Mesenchymal stem cell (in vitro differentiated cells and primary cell): ENCODE measurements at regions not wholly inside any gene's neighbourhood (a gene's known extent, or its start where the extent isn't known, plus 50 kb on each side); places are given as distances from the start of the nearest gene placed in this dataset.

Experiments used
- DNase-seq: peaks from one replicate; pipeline ENCODE4 v3.0.0-alpha.2; 2013
- H2AFZ ChIP-seq: one replicate; pipeline ENCODE4 v1.6.1; 2013; ENCODE audit warnings: low read depth, mild to moderate bottlenecking, control low read depth, inconsistent platforms, low read length, moderate library complexity
- H2AK5ac ChIP-seq: 2 replicates; pipeline ENCODE4 v1.6.1; 2013; ENCODE audit warnings: low read length, moderate library complexity, mild to moderate bottlenecking, inconsistent platforms; ENCODE audit not compliant: severe bottlenecking
- H2BK120ac ChIP-seq: one replicate; pipeline ENCODE4 v1.6.1; 2013; ENCODE audit warnings: low read depth, mild to moderate bottlenecking, inconsistent platforms, low read length, moderate library complexity
- H2BK12ac ChIP-seq, 2 experiments: one replicate each; pipeline ENCODE4 v1.6.1; 2013; ENCODE audit warnings: inconsistent platforms in 2 of 2, low read length in 2 of 2, mild to moderate bottlenecking in 2 of 2, moderate library complexity in 2 of 2, control low read depth in 1 of 2
- H2BK15ac ChIP-seq: one replicate; pipeline ENCODE4 v1.6.1; 2013; ENCODE audit warnings: mild to moderate bottlenecking, low read depth, inconsistent platforms; ENCODE audit not compliant: poor library complexity, severe bottlenecking
- H2BK5ac ChIP-seq: 2 replicates; pipeline ENCODE4 v1.6.1; 2013; ENCODE audit warnings: low read depth, mild to moderate bottlenecking, low read length, control low read depth, inconsistent platforms; ENCODE audit not compliant: poor library complexity, severe bottlenecking
- H3K14ac ChIP-seq, 2 experiments: one replicate each; pipeline ENCODE4 v1.6.1; 2013; ENCODE audit warnings: inconsistent platforms in 2 of 2, low read length in 2 of 2, control low read depth in 1 of 2, mild to moderate bottlenecking in 1 of 2, moderate library complexity in 1 of 2
- H3K18ac ChIP-seq, 2 experiments: one replicate each; pipeline ENCODE4 v1.6.1; 2013; ENCODE audit warnings: inconsistent platforms in 2 of 2, low read length in 2 of 2, control low read depth in 1 of 2, low read depth in 1 of 2, mild to moderate bottlenecking in 1 of 2
- H3K23ac ChIP-seq, 2 experiments: one replicate each; pipeline ENCODE4 v1.6.1; 2013; ENCODE audit warnings: inconsistent platforms in 2 of 2, low read length in 2 of 2, mild to moderate bottlenecking in 2 of 2, moderate library complexity in 2 of 2, control low read depth in 1 of 2
- H3K27ac ChIP-seq: 2 replicates; pipeline ENCODE4 v1.5.1; 2013; ENCODE audit warnings: mild to moderate bottlenecking, moderate library complexity, low read length, control low read depth, inconsistent platforms; ENCODE audit not compliant: poor library complexity, severe bottlenecking
- H3K27me3 ChIP-seq, 2 experiments: 2 replicates each; pipeline versions ENCODE4 v1.6.1 to v1.7.0; 2013; ENCODE audit warnings: low read length in 2 of 2, mild to moderate bottlenecking in 2 of 2, moderate library complexity in 2 of 2, control low read depth in 1 of 2, inconsistent platforms in 1 of 2; ENCODE audit not compliant: control insufficient read depth in 1 of 2, insufficient read depth in 1 of 2
- H3K36me3 ChIP-seq, 2 experiments: 2 replicates each; pipeline versions ENCODE4 v1.6.1 to v1.7.0; 2013; ENCODE audit warnings: low read length in 2 of 2, control low read depth in 1 of 2, inconsistent platforms in 1 of 2, low read depth in 1 of 2, mild to moderate bottlenecking in 1 of 2; ENCODE audit not compliant: insufficient read depth in 2 of 2, control insufficient read depth in 1 of 2
- H3K4ac ChIP-seq, 2 experiments: one replicate each; pipeline ENCODE4 v1.6.1; 2013; ENCODE audit warnings: inconsistent platforms in 2 of 2, low read length in 2 of 2, mild to moderate bottlenecking in 2 of 2, moderate library complexity in 2 of 2, control low read depth in 1 of 2, low read depth in 1 of 2
- H3K4me1 ChIP-seq: 2 replicates; pipeline ENCODE4 v1.6.1; 2013; ENCODE audit warnings: low read depth, low read length, control low read depth; ENCODE audit not compliant: control insufficient read depth, insufficient read depth
- H3K4me2 ChIP-seq: 2 replicates; pipeline ENCODE4 v1.6.1; 2013; ENCODE audit warnings: low read length, mild to moderate bottlenecking, inconsistent platforms; ENCODE audit not compliant: poor library complexity, severe bottlenecking
- H3K4me3 ChIP-seq, 2 experiments: 2 replicates each; pipeline versions ENCODE4 v1.5.1 to v1.7.0; 2013; ENCODE audit warnings: low read length in 2 of 2, mild to moderate bottlenecking in 2 of 2, control low read depth in 1 of 2, low read depth in 1 of 2; ENCODE audit not compliant: insufficient read depth in 1 of 2
- H3K79me1 ChIP-seq: replicated peaks from 2 replicates; pipeline ENCODE4 v1.6.1; 2013; ENCODE audit warnings: mild to moderate bottlenecking, control low read depth, low read length, inconsistent platforms; ENCODE audit not compliant: poor library complexity, severe bottlenecking
- H3K9ac ChIP-seq: 2 replicates; pipeline ENCODE4 v1.7.0; 2013; ENCODE audit warnings: mild to moderate bottlenecking, low read length, moderate library complexity
- H3K9me3 ChIP-seq: 2 replicates; pipeline ENCODE4 v1.7.0; 2013; ENCODE audit warnings: mild to moderate bottlenecking, low read length; ENCODE audit not compliant: control insufficient read depth
- H4K8ac ChIP-seq: one replicate; pipeline ENCODE4 v1.6.1; 2013; ENCODE audit warnings: inconsistent platforms, mild to moderate bottlenecking, low read length, moderate library complexity
- H4K91ac ChIP-seq: one replicate; pipeline ENCODE4 v1.6.1; 2013; ENCODE audit warnings: mild to moderate bottlenecking, low read length, inconsistent platforms
- WGBS: methylation state at CpG from one replicate; pipeline ENCODE4 v1.1.7; 2013; ENCODE audit warnings: mixed read lengths; 5-methylcytosine and 5-hydroxymethylcytosine counted together

GRCh38 chr13:104671901-104672300 is 1605.7 kb upstream of the SLC10A2 start:
- H3K4me3 ChIP-seq = no peak overlapping the region
- DNase-seq = no peak
- H3K27ac ChIP-seq = no peak overlapping the region
- H3K4me1 ChIP-seq = no peaks in the 10 kb centered on the region
- no peaks in the 10 kb centered on the region for H3K27me3 ChIP-seq
- H4K91ac ChIP-seq = no peak overlapping the region
- H2AK5ac ChIP-seq = no peak overlapping the region
- no peak overlapping the region for H2BK5ac ChIP-seq
- H3K14ac ChIP-seq = no peak overlapping the region
- no peak overlapping the region for H2BK120ac ChIP-seq
- H3K18ac ChIP-seq = no peak overlapping the region
- no peaks in the 10 kb centered on the region for H3K79me1 ChIP-seq
- H2BK15ac ChIP-seq = no peak overlapping the region
- H3K4me2 ChIP-seq = no peak overlapping the region
- no peak overlapping the region for H3K9ac ChIP-seq
- H4K8ac ChIP-seq = no peak overlapping the region
- no peak overlapping the region for H3K23ac ChIP-seq
- H3K4ac ChIP-seq = no peak overlapping the region
- no peaks in the 10 kb centered on the region for H3K36me3 ChIP-seq
- H2AFZ ChIP-seq = no peak overlapping the region
- no peak overlapping the region for H2BK12ac ChIP-seq
- no CpG with 5 or more reads among the region's 3 CpGs for WGBS
- H3K9me3 ChIP-seq = no peaks in the 10 kb centered on the region

- Histone ChIP-seq H2AK5ac (no peak overlapping the region), H3K4me1 (no peaks in the 10 kb centered on the region), H4K91ac (no peak overlapping the region), H3K27me3 (no peaks in the 10 kb centered on the region), H3K4ac (no peak overlapping the region), H4K8ac (no peak overlapping the region), H3K27ac (no peak overlapping the region), H3K79me1 (no peaks in the 10 kb centered on the region), H3K23ac (no peak overlapping the region), H2BK120ac (no peak overlapping the region), H3K4me3 (no peak overlapping the region), H3K18ac (no peak overlapping the region), H3K36me3 (no peaks in the 10 kb centered on the region), H2BK12ac (no peak overlapping the region), H2BK15ac (no peak overlapping the region), H3K4me2 (no peak overlapping the region), H3K14ac (no peak overlapping the region), H3K9me3 (peaks cover 11% of the 10 kb centered on the region), H2BK5ac (no peak overlapping the region), H3K9ac (no peak overlapping the region), H2AFZ (no peak overlapping the region)
- 100% methylated on average over 1 of the region's 1 CpG for WGBS
- DNase-seq = no peak
Observed at GRCh38 chr13:104657196-104657595, 1591.0 kb upstream of the SLC10A2 start.

GRCh38 chr13:104650431-104650830 is 1584.2 kb upstream of the SLC10A2 start:
- Histone ChIP-seq H4K8ac (no peak overlapping the region), H2BK12ac (no peak overlapping the region), H4K91ac (no peak overlapping the region), H3K27me3 (no peaks in the 10 kb centered on the region), H2BK120ac (no peak overlapping the region), H3K18ac (no peak overlapping the region), H3K9me3 (peaks cover 1% of the 10 kb centered on the region), H2AK5ac (no peak overlapping the region), H3K4me1 (no peaks in the 10 kb centered on the region), H3K9ac (no peak overlapping the region), H3K4me3 (no peak overlapping the region), H3K14ac (no peak overlapping the region), H3K36me3 (no peaks in the 10 kb centered on the region), H3K79me1 (no peaks in the 10 kb centered on the region), H3K4me2 (no peak overlapping the region), H3K23ac (no peak overlapping the region), H3K4ac (no peak overlapping the region), H2AFZ (no peak overlapping the region), H3K27ac (no peak overlapping the region), H2BK5ac (no peak overlapping the region), H2BK15ac (no peak overlapping the region)
- WGBS = 94% methylated on average over 10 of the region's 12 CpGs
- no peak for DNase-seq

- no peak overlapping the region for H3K4me2 ChIP-seq
- H3K36me3 ChIP-seq = no peaks in the 10 kb centered on the region
- H3K27ac ChIP-seq = no peak overlapping the region
- H3K9me3 ChIP-seq = no peaks in the 10 kb centered on the region
- no peak overlapping the region for H3K4me3 ChIP-seq
- no peak overlapping the region for H2BK15ac ChIP-seq
- H3K23ac ChIP-seq = no peak overlapping the region
- no peaks in the 10 kb centered on the region for H3K79me1 ChIP-seq
- H4K91ac ChIP-seq = no peak overlapping the region
- H3K4me1 ChIP-seq = no peaks in the 10 kb centered on the region
- no peak overlapping the region for H3K18ac ChIP-seq
- H3K14ac ChIP-seq = no peak overlapping the region
- H3K4ac ChIP-seq = no peak overlapping the region
- 93% methylated on average over 11 of the region's 11 CpGs for WGBS
- H3K27me3 ChIP-seq = no peaks in the 10 kb centered on the region
- no peak overlapping the region for H2AFZ ChIP-seq
- H2BK12ac ChIP-seq = no peak overlapping the region
- H2AK5ac ChIP-seq = no peak overlapping the region
- no peak overlapping the region for H3K9ac ChIP-seq
- H2BK5ac ChIP-seq = no peak overlapping the region
- DNase-seq = no peak
- H2BK120ac ChIP-seq = no peak overlapping the region
- H4K8ac ChIP-seq = no peak overlapping the region
Observed at GRCh38 chr13:104648291-104648690, 1582.1 kb upstream of the SLC10A2 start.
